GM23248 (cell line): ENCODE measurements at regions not wholly inside any gene's neighbourhood (a gene's known extent, or its start where the extent isn't known, plus 50 kb on each side); places are given as distances from the start of the nearest gene placed in this dataset.

ENCODE experiments used
- EZH2 ChIP-seq: fragments of 200-600 bp; sonication (generic); IDR thresholded peaks from 2 replicates; pipeline ENCODE4 v1.6.1; 2018; ENCODE audit warnings: antibody characterized with exemption, mild to moderate bottlenecking; ENCODE audit not compliant: insufficient read depth, poor library complexity, severe bottlenecking
- EZH2phosphoT487 ChIP-seq: fragments of 200-600 bp; sonication (generic); IDR thresholded peaks from 2 replicates; pipeline ENCODE4 v1.6.1; 2018; ENCODE audit warnings: antibody characterized with exemption, moderate library complexity, mild to moderate bottlenecking, low read depth; ENCODE audit not compliant: insufficient read depth

DNA sequence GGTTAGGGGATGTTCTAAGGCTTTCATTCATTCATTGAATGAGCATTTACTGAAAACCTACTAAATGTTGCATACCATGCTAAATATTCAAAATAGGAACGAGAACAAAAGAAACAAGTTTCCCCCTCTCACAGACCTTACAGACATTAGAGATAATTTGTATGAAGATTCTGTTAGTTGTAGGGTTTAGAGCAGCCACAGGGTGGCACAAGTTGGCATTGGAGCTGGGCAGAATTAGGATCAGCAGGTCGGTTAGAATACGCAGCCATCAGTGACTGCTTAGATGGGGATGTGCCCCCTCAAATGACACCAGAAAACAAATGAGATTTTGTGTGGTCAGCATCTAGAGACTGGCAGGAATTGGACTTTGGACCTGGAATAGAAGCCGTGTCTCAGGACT, 166.3 kb upstream of the DAAM1 start:
- TF ChIP-seq EZH2phosphoT487: no peak
- no peak for TF ChIP-seq EZH2
